Natural killer cell treated with Interleukin-12 subunit alpha and Interleukin-12 subunit beta and Interleukin-15 and Interleukin-18, amount 100 ng/mL, for 72 hours (primary cell): ENCODE measurements at regions not wholly inside any gene's neighbourhood (a gene's known extent, or its start where the extent isn't known, plus 50 kb on each side); places are given as distances from the start of the nearest gene placed in this dataset.

ENCODE experiments used
- ATAC-seq, 2 donors: fragments of 150-1000 bp; cut with Tn5 transposase in 1 of 2; sonication (Bioruptor Pico), chemical (Tn5 transposase) in 1 of 2; 2 replicates each; pipeline ENCODE4 v1.10.0; 2021
- DNase-seq: peaks from one replicate; pipeline ENCODE4 v3.0.0; 2022; ENCODE audit warnings: low spot score
- H3K27ac Mint-ChIP-seq, 2 donors: 1 replicate in 1 of 2; 2 replicates in 1 of 2; pipeline ENCODE4 v1.8.0; 2022; ENCODE audit warnings: mixed read lengths in 2 of 2, mild to moderate bottlenecking in 1 of 2, moderate library complexity in 1 of 2
- H3K27me3 Mint-ChIP-seq, 2 donors: 1 replicate in 1 of 2; 2 replicates in 1 of 2; pipeline ENCODE4 v1.8.0; 2022; ENCODE audit warnings: mixed read lengths in 2 of 2
- H3K36me3 Mint-ChIP-seq: one replicate; pipeline ENCODE4 v1.8.0; 2022; ENCODE audit warnings: mixed read lengths
- H3K4me1 Mint-ChIP-seq, 2 donors: 1 replicate in 1 of 2; 2 replicates in 1 of 2; pipeline ENCODE4 v1.8.0; 2022; ENCODE audit warnings: low read depth in 2 of 2, mixed read lengths in 2 of 2, mild to moderate bottlenecking in 1 of 2
- H3K4me3 Mint-ChIP-seq: one replicate; pipeline ENCODE4 v1.8.0; 2022; ENCODE audit warnings: mixed read lengths
- H3K9me3 Mint-ChIP-seq: 2 replicates; pipeline ENCODE4 v1.8.0; 2022; ENCODE audit warnings: mixed read lengths

- no peaks in the 10 kb centered on the region for H3K9me3 Mint-ChIP-seq
- peaks cover 0 to 6% of the 10 kb centered on the region in 2 donors for H3K4me1 Mint-ChIP-seq
- H3K36me3 Mint-ChIP-seq, result no peaks in the 10 kb centered on the region
- H3K27me3 Mint-ChIP-seq, result no peaks in the 10 kb centered on the region
- no peak overlapping the region for H3K27ac Mint-ChIP-seq
- ATAC-seq, result no peak
- no peak for DNase-seq
- H3K4me3 Mint-ChIP-seq, result no peak overlapping the region
Measured at GRCh38 chr20:24872291-24873024, 76.6 kb upstream of the CST7 start.

GRCh38 chr20:24873025-24873620 lies 75.9 kb upstream of the CST7 start:
- Mint-ChIP-seq H3K9me3 (no peaks in the 10 kb centered on the region), H3K4me3 (no peak overlapping the region), H3K36me3 (no peaks in the 10 kb centered on the region), H3K27ac (no peak overlapping the region), H3K4me1 (peaks cover 0 to 9% of the 10 kb centered on the region in 2 donors), H3K27me3 (no peaks in the 10 kb centered on the region)
- ATAC-seq (no peak), DNase-seq (no peak)

GRCh38 chr20:24875078-24875477 lies 74.0 kb upstream of the CST7 start:
- H3K4me3 Mint-ChIP-seq, result no peak overlapping the region
- no peak overlapping the region for H3K27ac Mint-ChIP-seq
- H3K9me3 Mint-ChIP-seq, result no peaks in the 10 kb centered on the region
- peaks cover 0 to 9% of the 10 kb centered on the region in 2 donors for H3K4me1 Mint-ChIP-seq
- H3K27me3 Mint-ChIP-seq, result no peaks in the 10 kb centered on the region
- no peaks in the 10 kb centered on the region for H3K36me3 Mint-ChIP-seq
- ATAC-seq (no peak), DNase-seq (no peak)

GRCh38 chr20:24877652-24878051 lies 71.4 kb upstream of the CST7 start:
- Mint-ChIP-seq H3K4me3 (no peak overlapping the region), H3K27me3 (peaks cover 0 to 7% of the 10 kb centered on the region in 2 donors), H3K4me1 (peaks cover 0 to 11% of the 10 kb centered on the region in 2 donors), H3K27ac (no peak overlapping the region), H3K9me3 (no peaks in the 10 kb centered on the region), H3K36me3 (no peaks in the 10 kb centered on the region)
- ATAC-seq (peak in 1 of 2 donors; percentile 41), DNase-seq (no peak)

GRCh38 chr20:24878657-24879056 lies 70.4 kb upstream of the CST7 start:
- peaks cover 0 to 11% of the 10 kb centered on the region in 2 donors for H3K4me1 Mint-ChIP-seq
- H3K9me3 Mint-ChIP-seq, result peaks cover 2% of the 10 kb centered on the region
- no peak for ATAC-seq
- H3K36me3 Mint-ChIP-seq, result peaks cover 5% of the 10 kb centered on the region
- no peak overlapping the region for H3K4me3 Mint-ChIP-seq
- no peak for DNase-seq
- peaks cover 6 to 16% of the 10 kb centered on the region in 2 donors for H3K27me3 Mint-ChIP-seq
- no peak overlapping the region for H3K27ac Mint-ChIP-seq

GRCh38 chr20:24879875-24880274 lies 69.2 kb upstream of the CST7 start:
- H3K9me3 Mint-ChIP-seq, result peaks cover 5% of the 10 kb centered on the region
- no peak overlapping the region for H3K4me3 Mint-ChIP-seq
- H3K27me3 Mint-ChIP-seq, result peaks cover 10 to 22% of the 10 kb centered on the region in 2 donors
- peaks cover 11% of the 10 kb centered on the region for H3K36me3 Mint-ChIP-seq
- no peak for ATAC-seq
- peaks cover 0 to 11% of the 10 kb centered on the region in 2 donors for H3K4me1 Mint-ChIP-seq
- DNase-seq, result no peak
- no peak overlapping the region for H3K27ac Mint-ChIP-seq

GRCh38 chr20:24880356-24880755 lies 68.7 kb upstream of the CST7 start:
- DNase-seq (no peak), ATAC-seq (no peak)
- Mint-ChIP-seq H3K4me1 (peaks cover 0 to 11% of the 10 kb centered on the region in 2 donors), H3K4me3 (no peak overlapping the region), H3K27ac (no peak overlapping the region), H3K36me3 (peaks cover 11% of the 10 kb centered on the region), H3K9me3 (peaks cover 5% of the 10 kb centered on the region), H3K27me3 (peaks cover 10 to 22% of the 10 kb centered on the region in 2 donors)

GRCh38 chr20:24890286-24890685 lies 58.8 kb upstream of the CST7 start:
- no peaks in the 10 kb centered on the region for H3K9me3 Mint-ChIP-seq
- no peak overlapping the region for H3K4me3 Mint-ChIP-seq
- H3K4me1 Mint-ChIP-seq, result no peaks in the 10 kb centered on the region
- peak; percentile 25 for DNase-seq
- H3K27ac Mint-ChIP-seq, result no peak overlapping the region
- H3K36me3 Mint-ChIP-seq, result no peaks in the 10 kb centered on the region
- H3K27me3 Mint-ChIP-seq, result peaks cover 13 to 38% of the 10 kb centered on the region in 2 donors
- ATAC-seq, result no peak

- no peaks in the 10 kb centered on the region for H3K36me3 Mint-ChIP-seq
- peak; percentile 56 for DNase-seq
- H3K4me1 Mint-ChIP-seq, result no peaks in the 10 kb centered on the region
Measured at GRCh38 chr20:24891546-24892393, 57.3 kb upstream of the CST7 start.

GRCh38 chr20:24892522-24892921 lies 56.5 kb upstream of the CST7 start:
- ATAC-seq, result no peak
- Mint-ChIP-seq H3K4me3 (no peak overlapping the region), H3K4me1 (no peaks in the 10 kb centered on the region), H3K9me3 (no peaks in the 10 kb centered on the region), H3K36me3 (no peaks in the 10 kb centered on the region), H3K27ac (no peak overlapping the region), H3K27me3 (peaks cover 4 to 20% of the 10 kb centered on the region in 2 donors)
- peak; percentile 18 for DNase-seq

More at GRCh38 chr20:24891546-24892393, 57.3 kb upstream of the CST7 start:
- Mint-ChIP-seq H3K27ac (no peak overlapping the region), H3K27me3 (peaks cover 4 to 28% of the 10 kb centered on the region in 2 donors), H3K9me3 (no peaks in the 10 kb centered on the region), H3K4me3 (no peak overlapping the region)
- ATAC-seq, result peak in 1 of 2 donors; percentile 20

GRCh38 chr20:24892931-24893330 lies 56.1 kb upstream of the CST7 start:
- Mint-ChIP-seq H3K4me1 (no peaks in the 10 kb centered on the region), H3K27ac (no peak overlapping the region), H3K36me3 (no peaks in the 10 kb centered on the region), H3K4me3 (no peak overlapping the region), H3K27me3 (peaks cover 4 to 16% of the 10 kb centered on the region in 2 donors), H3K9me3 (no peaks in the 10 kb centered on the region)
- DNase-seq (peak; percentile 51), ATAC-seq (peak in 1 of 2 donors; percentile 29)

- no peak overlapping the region for H3K27ac Mint-ChIP-seq
- H3K4me3 Mint-ChIP-seq, result no peak overlapping the region
- DNase-seq (peak; percentile 13), ATAC-seq (no peak)
- H3K27me3 Mint-ChIP-seq, result peaks cover 0 to 10% of the 10 kb centered on the region in 2 donors
- H3K9me3 Mint-ChIP-seq, result peaks cover 5% of the 10 kb centered on the region
- H3K4me1 Mint-ChIP-seq, result no peaks in the 10 kb centered on the region
- H3K36me3 Mint-ChIP-seq, result peaks cover 12% of the 10 kb centered on the region
Measured at GRCh38 chr20:24894488-24894887, 54.6 kb upstream of the CST7 start.

- peak; percentile 8 for DNase-seq
- Mint-ChIP-seq H3K27ac (no peak overlapping the region), H3K36me3 (peaks cover 16% of the 10 kb centered on the region), H3K9me3 (peaks cover 9% of the 10 kb centered on the region), H3K27me3 (peaks cover 0 to 5% of the 10 kb centered on the region in 2 donors), H3K4me1 (no peaks in the 10 kb centered on the region), H3K4me3 (no peak overlapping the region)
- ATAC-seq, result no peak
Measured at GRCh38 chr20:24894967-24895366, 54.1 kb upstream of the CST7 start.

- no peak for DNase-seq
- Mint-ChIP-seq H3K27ac (no peak overlapping the region), H3K27me3 (peaks cover 0 to under 1% of the 10 kb centered on the region in 2 donors), H3K4me1 (no peaks in the 10 kb centered on the region), H3K9me3 (peaks cover 9% of the 10 kb centered on the region), H3K4me3 (no peak overlapping the region), H3K36me3 (peaks cover 16% of the 10 kb centered on the region)
- ATAC-seq, result no peak
Measured at GRCh38 chr20:24895431-24895830, 53.6 kb upstream of the CST7 start.
